ENCODE measurements at regions not wholly inside any gene's neighbourhood (a gene's known extent, or its start where the extent isn't known, plus 50 kb on each side); places are given as distances from the start of the nearest gene placed in this dataset.

- TF ChIP-seq CTCF (IDR thresholded peaks at IDR 0.05; ENCODE audit: unreplicated experiment), result no peak
- Mint-ChIP-seq H3K27me3 (ENCODE audit: unreplicated experiment) (no peaks in the 10 kb centered on the region), H3K4me3 (ENCODE audit: unreplicated experiment) (no peak overlapping the region), H3K4me1 (ENCODE audit: unreplicated experiment) (no peaks in the 10 kb centered on the region), H3K36me3 (ENCODE audit: low read depth, unreplicated experiment) (no peaks in the 10 kb centered on the region), H3K27ac (ENCODE audit: unreplicated experiment) (no peak overlapping the region), H3K9me3 (ENCODE audit: unreplicated experiment) (no peaks in the 10 kb centered on the region)
- DNase-seq (ENCODE audit: low spot score), result no peak
Measured at GRCh38 chr6:120557554-120557953, 776.7 kb downstream of the TBC1D32 start.

GRCh38 chr6:120556491-120556890 lies 777.8 kb downstream of the TBC1D32 start:
- H3K4me3 Mint-ChIP-seq (ENCODE audit: unreplicated experiment), result no peak overlapping the region
- no peaks in the 10 kb centered on the region for H3K4me1 Mint-ChIP-seq (ENCODE audit: unreplicated experiment)
- DNase-seq (ENCODE audit: low spot score), result no peak
- no peaks in the 10 kb centered on the region for H3K9me3 Mint-ChIP-seq (ENCODE audit: unreplicated experiment)
- no peaks in the 10 kb centered on the region for H3K36me3 Mint-ChIP-seq (ENCODE audit: low read depth, unreplicated experiment)
- TF ChIP-seq CTCF (IDR thresholded peaks at IDR 0.05; ENCODE audit: unreplicated experiment), result no peak
- H3K27me3 Mint-ChIP-seq (ENCODE audit: unreplicated experiment), result no peaks in the 10 kb centered on the region
- H3K27ac Mint-ChIP-seq (ENCODE audit: unreplicated experiment), result no peak overlapping the region

- H3K27ac Mint-ChIP-seq (ENCODE audit: unreplicated experiment), result no peak overlapping the region
- no peaks in the 10 kb centered on the region for H3K36me3 Mint-ChIP-seq (ENCODE audit: low read depth, unreplicated experiment)
- H3K4me1 Mint-ChIP-seq (ENCODE audit: unreplicated experiment), result no peaks in the 10 kb centered on the region
- no peak for DNase-seq (ENCODE audit: low spot score)
- H3K4me3 Mint-ChIP-seq (ENCODE audit: unreplicated experiment), result no peak overlapping the region
- no peak for TF ChIP-seq CTCF (IDR thresholded peaks at IDR 0.05; ENCODE audit: unreplicated experiment)
- H3K9me3 Mint-ChIP-seq (ENCODE audit: unreplicated experiment), result no peaks in the 10 kb centered on the region
- H3K27me3 Mint-ChIP-seq (ENCODE audit: unreplicated experiment), result no peaks in the 10 kb centered on the region
Measured at GRCh38 chr6:120553353-120553752, 780.9 kb downstream of the TBC1D32 start.

- no peaks in the 10 kb centered on the region for H3K4me1 Mint-ChIP-seq (ENCODE audit: unreplicated experiment)
- DNase-seq (ENCODE audit: low spot score), result no peak
- H3K36me3 Mint-ChIP-seq (ENCODE audit: low read depth, unreplicated experiment), result no peaks in the 10 kb centered on the region
- H3K4me3 Mint-ChIP-seq (ENCODE audit: unreplicated experiment), result no peak overlapping the region
- H3K27me3 Mint-ChIP-seq (ENCODE audit: unreplicated experiment), result no peaks in the 10 kb centered on the region
- no peak for TF ChIP-seq CTCF (IDR thresholded peaks at IDR 0.05; ENCODE audit: unreplicated experiment)
- no peaks in the 10 kb centered on the region for H3K9me3 Mint-ChIP-seq (ENCODE audit: unreplicated experiment)
- H3K27ac Mint-ChIP-seq (ENCODE audit: unreplicated experiment), result no peak overlapping the region
Measured at GRCh38 chr6:120545353-120545752, 788.9 kb downstream of the TBC1D32 start.

- DNase-seq (ENCODE audit: low spot score), result no peak
Measured at GRCh38 chr6:120534954-120535353, 799.3 kb downstream of the TBC1D32 start.

More at GRCh38 chr6:120534954-120535353, 799.3 kb downstream of the TBC1D32 start:
- H3K9me3 Mint-ChIP-seq (ENCODE audit: unreplicated experiment), result no peaks in the 10 kb centered on the region
- no peaks in the 10 kb centered on the region for H3K36me3 Mint-ChIP-seq (ENCODE audit: low read depth, unreplicated experiment)
- H3K27ac Mint-ChIP-seq (ENCODE audit: unreplicated experiment), result no peak overlapping the region
- H3K27me3 Mint-ChIP-seq (ENCODE audit: unreplicated experiment), result no peaks in the 10 kb centered on the region
- no peak overlapping the region for H3K4me3 Mint-ChIP-seq (ENCODE audit: unreplicated experiment)
- no peak for TF ChIP-seq CTCF (IDR thresholded peaks at IDR 0.05; ENCODE audit: unreplicated experiment)
- H3K4me1 Mint-ChIP-seq (ENCODE audit: unreplicated experiment), result no peaks in the 10 kb centered on the region

Data from endothelial cell (in vitro differentiated cells).